Fibroblast of villous mesenchyme (primary cell): ENCODE measurements at regions not wholly inside any gene's neighbourhood (a gene's known extent, or its start where the extent isn't known, plus 50 kb on each side); places are given as distances from the start of the nearest gene placed in this dataset.

Source experiments
- DNase-seq: peaks from one replicate; pipeline ENCODE4 v3.0.0-alpha.2; 2010; ENCODE audit warnings: low read depth
- H3K4me3 ChIP-seq: 2 replicates; pipeline ENCODE4 v1.5.1; 2011; ENCODE audit warnings: low read depth, mild to moderate bottlenecking, low read length
- TF ChIP-seq, protein P1 (sequence below): IDR thresholded peaks from 2 replicates; pipeline ENCODE4 v1.5.1; 2012; ENCODE audit warnings: low read depth, mild to moderate bottlenecking, low read length; ENCODE audit not compliant: insufficient read depth

DNA sequence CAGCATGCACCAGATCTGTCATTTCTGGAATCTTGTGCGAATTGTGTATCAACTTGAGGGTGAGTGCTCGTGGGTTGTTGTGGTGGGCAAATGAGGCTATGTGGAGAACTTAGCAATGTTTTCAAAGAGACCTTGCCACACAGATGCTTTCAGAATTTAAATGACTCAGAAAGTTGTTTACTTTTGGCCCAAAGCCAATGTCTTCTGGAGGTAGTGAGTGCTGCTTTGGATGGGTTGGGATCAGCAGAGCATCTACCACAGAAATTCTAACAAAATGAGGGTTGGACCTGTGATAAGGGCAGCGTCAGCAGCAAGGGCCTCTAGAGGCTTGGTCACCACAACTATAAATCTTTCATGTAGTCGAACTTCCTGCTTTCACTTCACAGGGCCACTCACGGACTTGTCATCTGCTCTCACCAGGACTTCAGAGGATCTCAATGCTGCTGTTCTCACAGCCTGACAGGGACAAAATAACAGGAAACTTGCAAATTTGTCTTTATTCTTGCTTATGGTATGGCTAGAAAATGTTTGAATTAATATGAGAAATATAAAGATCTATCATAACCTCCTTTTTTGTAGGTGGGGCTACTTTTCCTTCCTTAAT is 111.4 kb downstream of the DACT1 start:
- DNase-seq = peak; percentile 99
- H3K4me3 ChIP-seq = no peak overlapping the region
- TF ChIP-seq, protein P1, sequence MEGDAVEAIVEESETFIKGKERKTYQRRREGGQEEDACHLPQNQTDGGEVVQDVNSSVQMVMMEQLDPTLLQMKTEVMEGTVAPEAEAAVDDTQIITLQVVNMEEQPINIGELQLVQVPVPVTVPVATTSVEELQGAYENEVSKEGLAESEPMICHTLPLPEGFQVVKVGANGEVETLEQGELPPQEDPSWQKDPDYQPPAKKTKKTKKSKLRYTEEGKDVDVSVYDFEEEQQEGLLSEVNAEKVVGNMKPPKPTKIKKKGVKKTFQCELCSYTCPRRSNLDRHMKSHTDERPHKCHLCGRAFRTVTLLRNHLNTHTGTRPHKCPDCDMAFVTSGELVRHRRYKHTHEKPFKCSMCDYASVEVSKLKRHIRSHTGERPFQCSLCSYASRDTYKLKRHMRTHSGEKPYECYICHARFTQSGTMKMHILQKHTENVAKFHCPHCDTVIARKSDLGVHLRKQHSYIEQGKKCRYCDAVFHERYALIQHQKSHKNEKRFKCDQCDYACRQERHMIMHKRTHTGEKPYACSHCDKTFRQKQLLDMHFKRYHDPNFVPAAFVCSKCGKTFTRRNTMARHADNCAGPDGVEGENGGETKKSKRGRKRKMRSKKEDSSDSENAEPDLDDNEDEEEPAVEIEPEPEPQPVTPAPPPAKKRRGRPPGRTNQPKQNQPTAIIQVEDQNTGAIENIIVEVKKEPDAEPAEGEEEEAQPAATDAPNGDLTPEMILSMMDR = no peak

DNA sequence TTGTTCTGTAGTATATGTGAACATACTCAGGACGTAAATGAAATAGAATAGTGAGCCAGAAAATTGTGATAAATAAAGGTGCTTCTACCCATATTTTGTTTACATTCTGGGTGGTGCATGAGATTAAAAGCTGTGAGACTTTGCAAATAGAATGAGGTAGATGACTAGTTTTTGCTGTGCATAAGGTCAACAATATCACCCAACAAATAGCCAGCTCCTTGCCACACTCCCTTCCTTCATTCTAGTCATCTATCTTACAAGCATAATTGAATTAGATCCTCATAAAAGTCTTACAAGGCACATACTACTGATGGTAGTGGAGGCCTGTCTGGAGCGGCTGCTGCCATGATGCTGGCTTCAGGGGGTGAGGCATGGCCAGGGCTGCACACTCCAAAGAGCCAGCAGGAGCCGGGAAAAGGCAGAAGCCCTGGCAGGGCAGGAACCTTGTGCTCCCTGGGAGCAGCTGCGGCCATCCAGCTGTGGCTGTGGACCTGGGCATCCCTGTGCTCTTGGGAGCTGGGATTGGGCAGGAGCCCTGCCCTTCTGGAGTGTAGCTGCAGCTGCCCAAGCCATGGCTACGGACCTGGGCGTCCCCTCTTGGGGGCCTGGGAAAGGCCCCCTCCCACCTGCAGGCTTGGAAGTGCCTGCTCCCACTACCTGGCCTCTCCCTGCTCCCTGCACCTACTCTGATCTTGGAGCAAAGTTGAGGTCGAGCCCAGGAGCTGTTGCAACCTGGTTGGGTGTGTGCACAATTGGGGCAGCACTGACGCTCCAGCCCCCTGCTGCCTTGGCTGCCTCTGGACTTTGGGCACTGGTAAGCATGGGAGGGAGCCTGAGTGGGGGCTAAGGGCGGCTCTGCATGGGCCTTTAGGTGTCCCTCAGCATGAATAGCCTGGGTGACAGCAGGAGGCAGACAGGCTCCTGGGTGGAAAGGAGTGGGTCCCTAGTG is 112.8 kb downstream of the DACT1 start:
- no peak for DNase-seq
- TF ChIP-seq, protein P1 = no peak
- H3K4me3 ChIP-seq = no peak overlapping the region

- TF ChIP-seq, protein P1 = no peak
- DNase-seq = no peak
- no peak overlapping the region for H3K4me3 ChIP-seq
These were observed 114.0 kb downstream of the DACT1 start for GRCh38 chr14:58751788-58752187.

DNA sequence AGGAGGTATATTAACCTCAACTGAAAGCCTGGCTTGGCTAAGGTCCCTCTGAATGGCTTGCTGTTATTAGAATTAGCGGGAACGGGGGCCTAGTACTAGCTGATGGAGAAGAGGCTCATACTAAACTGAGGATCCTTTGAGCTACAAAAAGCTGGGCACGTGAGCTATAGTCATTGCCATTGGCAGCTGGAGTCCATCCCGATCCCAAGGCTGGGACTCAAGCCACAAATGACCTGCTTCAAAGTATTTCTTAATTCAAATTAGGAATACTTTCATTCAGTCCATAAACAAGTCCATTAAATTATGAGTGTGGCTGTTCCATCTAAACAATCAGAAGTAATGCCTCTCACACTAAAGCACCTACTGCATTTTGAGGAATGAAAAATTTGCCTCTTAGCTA is 114.5 kb downstream of the DACT1 start:
- H3K4me3 ChIP-seq = no peak overlapping the region
- DNase-seq = no peak
- TF ChIP-seq, protein P1 = no peak

GRCh38 chr14:58752771-58753201 is 115.0 kb downstream of the DACT1 start:
- no peak overlapping the region for H3K4me3 ChIP-seq
- no peak for DNase-seq
- TF ChIP-seq, protein P1 = no peak

DNA sequence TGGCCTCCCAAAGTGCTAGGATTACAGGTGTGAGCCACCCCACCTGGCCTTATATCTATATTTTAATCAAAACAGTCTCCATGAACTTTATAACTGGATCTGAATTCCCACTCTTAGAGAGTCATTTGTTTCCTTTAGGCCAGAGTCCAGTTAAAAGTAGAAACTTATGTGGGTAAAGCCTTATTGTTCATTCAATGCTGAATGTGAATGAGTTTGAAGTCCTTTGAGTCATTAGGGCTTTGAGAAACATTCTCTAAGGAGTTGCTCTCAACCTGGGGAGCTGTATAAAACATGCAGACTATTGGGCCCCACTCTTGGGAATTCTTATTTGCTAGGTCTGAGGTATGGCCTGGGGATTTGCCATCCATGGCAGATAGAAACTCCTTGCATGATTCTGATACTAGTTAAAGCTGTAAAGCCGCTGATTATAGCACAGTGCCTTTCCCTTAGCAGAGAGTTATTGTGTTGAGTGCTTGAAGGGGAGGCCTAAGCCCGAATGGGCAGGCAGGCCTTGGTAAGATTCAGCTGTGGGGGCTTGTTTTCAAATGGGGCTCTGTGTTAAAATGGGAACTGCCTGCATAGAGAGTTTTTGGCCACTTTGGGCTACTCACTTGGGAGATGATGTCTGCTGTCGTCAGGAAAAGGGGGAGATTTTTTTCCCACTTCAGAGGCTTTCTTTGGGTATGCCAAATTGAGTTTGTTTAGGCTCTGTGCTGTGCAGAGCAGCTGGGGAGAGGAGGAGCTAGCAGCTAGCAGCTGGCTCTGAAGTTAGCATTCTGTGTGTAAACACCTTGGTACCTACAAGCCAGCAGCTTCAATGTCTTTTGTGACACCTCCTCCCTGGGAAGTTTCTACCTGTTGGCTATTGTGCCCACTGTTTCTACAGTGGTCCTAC is 117.5 kb downstream of the DACT1 start:
- DNase-seq = no peak
- no peak overlapping the region for H3K4me3 ChIP-seq
- TF ChIP-seq, protein P1 = no peak
